HEK293T (cell line): ENCODE measurements at regions not wholly inside any gene's neighbourhood (a gene's known extent, or its start where the extent isn't known, plus 50 kb on each side); places are given as distances from the start of the nearest gene placed in this dataset.

Experiments
- ELF4 ChIP-seq: fragments of 450-650 bp; IDR thresholded peaks from 2 replicates; pipeline ENCODE4 v1.6.1; 2017; ENCODE audit warnings: antibody characterized with exemption
- FOXK2 ChIP-seq: fragments of 450-650 bp; IDR thresholded peaks from 2 replicates; pipeline ENCODE4 v1.6.1; 2016; ENCODE audit warnings: mild to moderate bottlenecking
- NFRKB ChIP-seq: fragments of 450-650 bp; IDR thresholded peaks from 2 replicates; pipeline ENCODE4 v1.6.1; 2016; ENCODE audit warnings: mild to moderate bottlenecking, moderate library complexity
- SP1 ChIP-seq: fragments of 450-650 bp; IDR thresholded peaks from 2 replicates; pipeline ENCODE4 v1.6.1; 2017
- SUZ12 ChIP-seq: fragments of 450-650 bp; IDR thresholded peaks from 2 replicates; pipeline ENCODE4 v1.6.1; 2016; ENCODE audit warnings: mild to moderate bottlenecking
- TARDBP ChIP-seq: fragments of 450-650 bp; IDR thresholded peaks from 2 replicates; pipeline ENCODE4 v1.6.1; 2016

DNA sequence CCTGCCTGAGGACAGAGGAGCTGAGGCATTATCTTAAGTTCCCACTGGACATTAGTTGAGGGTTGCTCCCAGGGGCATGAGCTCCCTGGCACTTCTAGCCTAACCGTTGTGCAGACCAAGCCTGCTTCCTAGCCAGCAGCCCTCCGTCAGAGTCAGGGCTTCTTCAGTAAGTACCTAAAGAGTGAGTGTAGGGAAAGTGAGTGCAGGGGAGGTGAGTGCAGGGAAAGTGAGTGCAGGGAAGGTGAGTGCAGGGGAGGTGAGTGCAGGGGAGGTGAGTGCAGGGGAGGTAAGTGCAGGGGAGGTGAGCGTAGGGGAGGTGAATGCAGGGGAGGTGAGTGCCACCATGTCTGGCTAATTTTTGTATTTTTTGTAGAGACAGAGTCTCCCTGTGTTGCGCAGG, 190.5 kb downstream of the ESRRB start:
- TF ChIP-seq ELF4 (no peak), FOXK2 (no peak), SP1 (no peak), TARDBP (no peak), SUZ12 (no peak), NFRKB (no peak)
